HG02852 (cell line): ENCODE measurements at regions not wholly inside any gene's neighbourhood (a gene's known extent, or its start where the extent isn't known, plus 50 kb on each side); places are given as distances from the start of the nearest gene placed in this dataset.

Experiments
- ATAC-seq: cut with Tn5 transposase; IDR thresholded peaks from one replicate; pipeline ENCODE4 v1.9.1; 2021; ENCODE audit warnings: mild to moderate bottlenecking, moderate library complexity; ENCODE audit not compliant: unreplicated experiment

DNA sequence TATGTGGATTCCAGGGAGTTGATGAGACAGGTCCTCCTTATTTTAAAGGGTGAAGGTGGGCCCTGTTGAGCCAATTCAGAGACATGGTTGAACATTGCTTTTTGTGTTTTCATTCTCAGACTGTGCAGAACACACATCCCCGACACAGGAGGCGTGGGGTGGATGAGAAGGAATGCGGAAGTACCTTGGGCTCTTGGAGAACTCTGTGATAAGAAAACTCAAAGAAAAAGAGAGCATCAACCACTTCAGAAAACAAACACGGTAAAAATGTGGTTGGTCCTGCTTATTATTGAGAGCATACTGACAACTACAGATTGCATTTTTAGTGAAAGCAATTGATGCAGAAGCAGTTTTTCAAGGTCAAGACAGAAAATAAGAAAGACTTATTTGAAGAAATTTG is 659.8 kb downstream of the IRX1 start:
- ATAC-seq, result no peak

DNA sequence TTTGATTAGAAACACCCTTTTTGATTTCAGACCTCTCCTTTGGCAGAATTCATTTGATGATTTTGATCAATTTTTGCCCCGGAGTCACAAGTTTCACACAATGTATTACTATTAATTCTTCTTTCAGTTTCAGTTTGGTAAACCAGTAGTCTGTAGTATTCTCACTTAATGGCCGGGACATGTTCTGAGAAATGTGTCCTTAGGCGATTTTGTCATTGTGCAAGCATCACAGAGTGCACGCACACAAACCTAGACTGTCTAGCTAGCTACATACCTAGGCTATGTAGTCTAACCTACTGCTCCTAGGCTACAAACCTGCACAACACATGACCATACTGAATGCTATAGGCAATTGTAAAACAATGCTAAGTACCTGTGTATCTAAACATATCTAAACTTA is 662.5 kb downstream of the IRX1 start:
- ATAC-seq, result no peak

DNA sequence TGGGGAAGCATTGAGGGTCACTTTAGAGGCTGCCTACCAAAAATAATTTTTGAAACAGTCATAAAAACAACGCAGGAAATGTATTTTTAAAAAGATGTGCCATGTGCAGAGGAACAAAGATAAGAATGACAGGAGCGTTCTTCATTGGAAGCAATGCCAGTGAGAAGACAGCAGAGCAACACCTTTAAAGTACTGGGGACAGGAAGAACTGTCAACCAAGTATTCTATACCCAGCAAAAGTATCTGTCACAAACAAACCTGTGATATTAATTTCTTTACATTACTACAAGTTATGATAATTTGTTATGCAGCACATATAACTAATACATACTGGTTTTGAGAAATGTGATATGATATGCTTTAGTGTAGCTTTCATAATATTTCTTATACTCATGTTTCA is 675.6 kb downstream of the IRX1 start:
- ATAC-seq, result no peak

DNA sequence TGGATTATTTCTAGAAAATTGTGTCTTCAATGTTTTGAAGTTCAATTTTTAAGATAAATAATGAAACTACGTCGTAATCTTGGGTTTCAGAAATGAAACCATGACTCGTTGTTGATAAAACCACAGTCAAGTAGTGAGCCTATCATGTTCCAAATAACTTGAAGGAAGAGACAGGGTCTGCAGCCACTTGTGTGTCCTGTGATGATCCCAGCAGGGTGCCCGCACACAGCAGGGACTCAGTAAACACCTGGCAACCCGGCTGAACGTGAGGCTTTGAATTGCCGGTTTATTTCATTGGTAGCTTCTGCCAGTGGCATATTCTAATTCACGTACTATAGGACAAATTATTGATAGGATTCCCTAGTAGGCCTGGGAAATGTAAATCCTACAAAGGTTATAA is 679.6 kb downstream of the IRX1 start:
- no peak for ATAC-seq

DNA sequence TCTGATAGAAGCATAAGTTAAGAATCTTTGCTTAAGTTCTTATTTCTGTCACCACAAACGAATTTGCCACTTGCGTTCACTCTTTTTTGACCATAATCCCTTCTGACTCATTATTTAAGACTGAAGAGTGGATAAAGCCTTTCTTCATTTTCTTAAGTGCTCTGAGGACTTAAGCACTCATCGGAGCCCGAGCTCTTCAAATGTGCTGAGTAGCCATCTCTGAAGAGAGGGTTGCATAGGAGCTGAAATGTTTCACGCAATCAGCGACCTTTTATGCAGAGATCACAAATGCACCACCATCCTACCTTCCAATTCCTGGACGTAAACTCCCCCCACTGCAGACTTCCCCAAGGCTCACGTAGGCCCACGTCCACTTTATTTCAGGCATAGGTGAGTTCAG is 699.2 kb downstream of the IRX1 start:
- no peak for ATAC-seq

DNA sequence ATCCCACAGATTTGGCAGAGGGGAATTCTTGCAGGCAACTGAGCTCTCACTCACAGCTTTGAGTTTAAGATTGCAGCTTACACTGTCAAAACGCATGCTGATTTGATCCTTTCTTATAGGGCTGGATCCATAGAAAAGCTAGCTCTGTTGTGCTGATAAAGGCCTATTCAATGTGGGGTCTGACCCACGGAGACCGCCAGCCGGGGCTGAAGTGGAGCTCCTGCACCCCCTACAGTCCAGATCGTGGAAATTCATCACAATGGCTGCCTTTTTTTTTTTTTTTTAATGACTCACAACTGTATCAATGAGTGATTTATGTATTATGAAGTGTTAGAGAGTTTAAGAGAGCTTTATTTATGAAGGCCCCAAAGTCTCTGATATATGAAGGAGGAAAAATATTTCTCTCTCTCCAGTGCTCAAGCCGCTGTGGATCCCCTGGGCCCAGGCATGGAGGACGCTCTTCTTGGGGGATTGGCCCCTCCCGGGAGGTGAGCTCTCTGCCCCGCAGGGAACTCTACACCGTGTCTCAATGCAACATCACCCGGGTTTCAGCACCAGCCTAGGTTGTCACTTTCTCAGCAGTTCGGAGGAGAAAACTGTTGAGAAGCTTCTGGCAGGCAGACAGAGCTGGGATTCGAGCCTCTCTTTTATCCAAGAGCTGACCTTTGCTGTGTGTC is 700.2 kb downstream of the IRX1 start:
- ATAC-seq, result no peak

DNA sequence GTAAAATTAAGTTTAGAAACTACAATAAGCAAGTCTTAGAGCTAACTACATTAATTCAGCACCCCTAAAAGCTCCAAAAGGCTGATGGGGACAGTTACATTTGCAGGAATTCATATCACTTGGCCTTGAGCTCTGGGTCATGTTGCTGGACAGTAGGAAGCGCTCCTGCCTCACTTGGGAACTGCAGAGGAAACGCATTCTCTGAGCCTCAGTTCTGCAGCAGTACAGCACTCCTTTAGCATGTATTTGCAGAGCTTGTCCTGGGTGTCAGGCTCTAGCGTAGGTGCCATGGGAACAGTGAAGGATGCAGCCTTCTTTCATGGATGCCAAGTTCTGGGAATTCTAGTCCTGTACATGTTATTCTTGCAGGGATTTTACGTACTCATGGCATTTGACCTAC is 710.4 kb downstream of the IRX1 start:
- ATAC-seq, result no peak

DNA sequence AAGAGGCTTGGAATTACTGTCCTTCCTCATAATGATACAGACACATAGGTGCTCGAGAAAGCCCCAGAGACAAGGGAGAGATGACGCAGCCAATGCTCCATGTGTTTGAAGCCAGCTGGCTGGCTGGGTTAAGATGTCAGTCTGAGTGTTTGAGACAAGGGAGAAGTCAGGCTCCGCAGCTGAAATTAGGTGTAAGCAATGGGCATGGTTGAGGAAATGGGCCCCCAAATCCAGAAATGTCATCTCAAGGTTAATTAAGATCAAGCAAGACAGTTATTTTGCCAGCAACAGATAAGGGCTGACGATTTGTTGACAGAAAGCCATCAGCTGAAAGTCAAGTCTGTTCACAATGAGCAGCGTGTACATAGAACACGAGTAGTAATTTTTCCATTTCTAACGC is 713.4 kb downstream of the IRX1 start:
- no peak for ATAC-seq

DNA sequence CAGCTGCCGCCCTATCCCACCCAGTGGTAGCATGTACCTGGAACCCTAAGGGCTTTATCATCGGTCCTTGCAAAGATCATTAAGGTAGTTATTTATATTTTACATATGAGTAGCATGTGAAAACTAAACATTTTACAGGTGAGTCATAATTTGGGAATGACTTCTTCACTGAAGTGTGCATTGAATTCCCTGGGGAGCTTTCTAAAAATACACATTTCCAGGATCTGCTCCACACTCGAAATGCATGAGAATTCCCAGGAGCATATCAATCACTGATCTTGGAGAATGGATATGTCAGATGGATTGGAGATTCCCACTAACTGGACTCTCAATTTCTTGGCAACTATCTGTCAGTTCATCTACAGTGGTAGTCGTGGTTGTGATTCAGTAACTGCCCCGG is 717.5 kb downstream of the IRX1 start:
- no peak for ATAC-seq

DNA sequence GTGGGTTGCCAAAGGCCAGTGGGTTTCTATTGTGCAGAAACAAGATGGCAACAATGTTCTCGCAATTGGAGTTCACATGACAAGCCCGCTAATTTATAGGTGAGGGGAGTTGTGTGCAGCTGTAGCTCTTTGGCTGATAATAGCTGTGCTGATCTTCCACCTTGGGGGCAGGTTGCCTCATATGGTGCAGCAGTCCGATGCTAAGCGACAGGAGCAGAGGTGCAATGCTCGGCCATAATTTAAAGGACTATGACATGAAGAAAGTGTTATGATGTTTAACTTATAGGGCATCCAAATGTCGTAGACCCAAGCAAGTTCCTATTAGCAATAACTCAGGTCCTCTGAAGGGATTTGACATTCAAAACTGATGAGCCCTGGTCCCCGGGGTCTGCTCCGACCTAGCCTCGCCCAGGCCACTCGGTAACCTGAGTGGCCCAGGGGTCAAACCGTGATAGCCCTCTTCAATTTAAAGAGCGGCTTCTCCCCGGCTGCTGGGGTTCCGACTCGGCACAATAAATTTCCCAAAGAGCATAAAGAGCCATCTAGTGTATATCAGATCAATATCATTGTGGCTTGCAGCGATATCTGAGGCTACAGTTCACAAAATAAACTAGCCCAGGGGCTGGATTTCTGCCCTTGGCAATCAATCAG is 724.0 kb downstream of the IRX1 start:
- no peak for ATAC-seq

DNA sequence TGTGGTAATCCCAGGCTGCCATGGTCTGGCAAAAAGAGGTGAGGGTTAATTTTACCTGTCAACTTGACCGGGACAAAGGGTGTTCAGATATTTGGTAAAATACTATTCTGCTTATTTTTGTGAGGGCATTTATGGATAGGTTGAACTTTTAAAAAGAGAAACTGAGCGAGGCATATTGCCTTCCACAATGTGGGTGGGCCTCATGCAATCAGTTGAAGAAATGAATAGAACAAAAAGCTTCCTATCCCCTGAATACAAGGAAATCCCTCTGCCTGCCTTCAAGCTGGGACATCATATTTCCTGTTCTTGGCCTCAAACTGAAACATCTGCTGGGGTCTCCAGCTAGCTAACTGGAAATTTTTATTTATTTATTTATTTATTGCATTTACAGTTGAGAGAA is 734.7 kb downstream of the IRX1 start:
- ATAC-seq, result no peak

DNA sequence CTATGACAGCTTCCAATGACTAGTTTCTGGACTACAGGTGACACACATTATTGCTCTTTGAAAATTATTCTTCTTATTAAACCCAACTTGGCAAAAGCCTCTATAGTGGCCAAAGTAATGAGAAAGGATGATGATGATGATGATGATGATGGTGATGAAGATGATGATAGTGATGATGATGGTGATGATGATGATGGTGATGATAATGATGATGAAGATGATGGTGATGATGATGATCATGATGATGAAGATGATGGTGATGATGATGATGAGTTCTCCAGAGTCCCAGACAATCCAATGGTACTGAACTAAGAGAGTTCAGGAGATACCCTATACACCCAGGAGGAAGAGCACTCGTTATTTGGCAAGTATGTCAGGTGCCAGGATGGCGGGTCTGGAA is 739.4 kb downstream of the IRX1 start:
- ATAC-seq, result no peak

DNA sequence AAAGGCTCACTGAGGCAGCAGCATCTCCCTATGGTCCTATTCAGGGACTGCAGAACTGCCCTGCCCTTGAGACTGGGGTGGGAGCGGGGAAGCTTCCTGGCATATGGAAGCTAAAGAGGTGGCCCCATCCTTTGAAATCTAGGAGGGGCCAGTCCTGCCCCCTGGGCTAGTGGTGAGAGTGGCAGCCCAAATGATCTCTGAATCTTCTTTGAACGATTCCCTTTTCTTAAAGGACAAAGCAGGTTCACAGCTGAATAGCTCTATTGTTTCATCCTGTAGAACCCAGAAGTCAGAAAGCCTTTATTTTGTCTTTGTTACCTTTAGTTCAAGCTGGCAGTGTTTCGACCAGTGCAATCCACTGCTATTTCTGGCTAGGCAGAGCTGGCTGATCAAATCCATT is 741.9 kb downstream of the IRX1 start:
- no peak for ATAC-seq

DNA sequence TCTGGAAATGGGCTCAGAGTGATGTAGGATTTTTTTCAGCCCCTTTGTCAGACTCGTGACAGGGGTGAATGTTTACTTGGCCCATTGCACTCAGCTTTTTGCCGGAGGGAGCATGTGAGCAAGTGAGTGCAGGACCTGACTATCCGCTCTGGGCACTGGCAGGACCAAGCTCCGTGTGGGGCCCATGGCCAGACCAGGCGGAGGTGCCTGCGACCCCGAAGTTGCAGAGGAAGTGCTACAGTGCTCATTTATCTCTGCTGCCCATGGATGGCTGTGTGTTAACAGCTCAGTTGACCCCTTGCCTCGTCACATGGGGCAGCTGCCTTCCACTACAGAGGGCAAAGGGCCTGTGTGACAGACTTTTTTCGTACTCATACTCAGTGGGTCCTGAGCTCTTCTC is 744.3 kb downstream of the IRX1 start:
- no peak for ATAC-seq

DNA sequence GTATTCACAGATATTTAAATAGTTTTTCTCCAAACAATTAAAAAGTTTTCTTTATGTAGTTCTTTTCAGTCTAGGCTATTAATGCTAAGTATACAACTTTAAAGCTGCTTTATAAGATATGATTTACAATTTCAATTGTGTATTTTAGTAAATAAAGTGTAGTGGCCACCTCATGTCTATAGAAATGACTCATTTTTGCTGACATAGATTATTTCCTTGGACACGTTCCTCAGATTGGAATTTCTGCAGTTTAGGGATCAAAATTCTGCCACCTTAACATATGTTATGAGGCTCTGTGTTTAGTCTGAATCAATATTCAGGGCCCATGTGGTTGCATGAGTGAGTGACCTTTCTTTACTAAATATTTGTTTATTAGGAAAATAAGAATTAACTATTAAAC is 750.2 kb downstream of the IRX1 start:
- no peak for ATAC-seq

DNA sequence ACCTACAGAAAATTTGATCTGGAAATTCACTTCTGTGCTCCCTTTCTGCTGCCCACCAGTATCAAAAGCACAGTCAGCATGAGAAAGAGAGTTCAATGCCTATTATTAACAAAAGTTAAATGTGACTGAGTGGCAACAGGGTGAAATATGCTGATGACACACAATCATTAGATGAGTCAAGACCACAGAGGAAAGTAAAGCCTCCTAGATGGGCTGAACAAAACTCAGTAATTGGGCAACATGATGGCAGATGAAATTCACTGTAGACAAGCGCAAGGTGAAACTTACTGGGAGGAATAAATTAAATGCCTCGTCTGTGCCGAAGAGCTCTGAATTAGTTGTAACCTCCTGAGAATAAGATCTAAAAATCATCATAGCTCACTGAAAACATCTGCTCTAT is 752.8 kb downstream of the IRX1 start:
- ATAC-seq, result no peak

DNA sequence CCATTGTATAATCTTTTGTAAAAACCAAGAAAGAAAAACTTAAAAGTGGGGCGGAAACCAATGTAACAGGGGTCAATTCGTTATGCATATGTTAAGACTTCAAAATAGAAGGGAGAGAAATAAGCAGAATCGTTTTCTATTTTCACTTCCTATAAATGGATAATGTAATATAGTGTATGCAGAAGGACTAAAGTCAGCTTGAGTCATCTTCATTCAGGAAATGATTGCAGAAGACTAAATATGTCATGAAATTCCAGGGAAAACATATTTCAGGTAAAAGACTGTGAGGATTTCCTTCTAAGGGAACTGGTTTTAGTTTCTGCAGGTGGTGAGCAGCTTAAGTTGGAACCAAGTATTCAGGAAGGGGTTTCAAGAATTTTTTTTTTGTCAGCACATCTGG is 753.3 kb downstream of the IRX1 start:
- ATAC-seq, result no peak

DNA sequence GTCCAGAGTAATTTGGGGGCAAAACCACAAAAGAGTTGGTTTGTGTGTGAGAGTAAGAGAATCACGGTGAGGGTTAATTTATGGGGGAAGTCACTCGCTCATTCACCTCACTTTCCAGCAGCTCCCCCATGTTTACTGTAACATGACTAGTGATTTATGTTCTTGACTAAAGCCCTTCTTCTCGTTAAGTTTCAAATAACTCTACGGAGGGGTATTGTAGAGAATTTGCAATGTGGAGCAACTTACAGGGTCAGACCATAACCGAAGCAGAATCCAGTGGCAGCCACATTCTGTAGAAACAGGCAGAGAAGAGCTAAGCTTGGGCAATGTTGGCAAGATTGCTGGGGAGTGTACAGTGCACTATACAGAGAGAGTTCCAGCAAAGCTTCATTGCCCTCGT is 760.6 kb downstream of the IRX1 start:
- ATAC-seq, result no peak

DNA sequence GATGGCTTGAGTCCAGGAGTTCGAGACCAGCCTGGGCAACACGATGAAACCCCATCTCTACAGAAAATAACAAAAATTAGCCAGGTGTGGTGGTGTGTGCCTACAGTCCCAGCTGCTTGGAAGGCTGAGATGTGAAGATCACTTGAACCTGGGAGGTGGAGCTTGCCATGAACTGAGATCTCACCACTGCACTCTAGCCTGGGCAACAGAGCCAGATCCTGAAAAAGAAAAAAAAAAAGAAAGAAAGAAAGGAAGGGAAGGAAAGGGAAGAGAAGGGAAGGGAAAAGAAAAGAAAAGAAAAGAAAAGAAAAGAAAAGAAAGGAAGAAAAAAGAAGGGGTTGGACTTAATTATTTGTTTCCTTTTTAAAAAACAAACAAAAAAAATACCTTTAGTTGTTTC is 764.2 kb downstream of the IRX1 start:
- ATAC-seq, result no peak

DNA sequence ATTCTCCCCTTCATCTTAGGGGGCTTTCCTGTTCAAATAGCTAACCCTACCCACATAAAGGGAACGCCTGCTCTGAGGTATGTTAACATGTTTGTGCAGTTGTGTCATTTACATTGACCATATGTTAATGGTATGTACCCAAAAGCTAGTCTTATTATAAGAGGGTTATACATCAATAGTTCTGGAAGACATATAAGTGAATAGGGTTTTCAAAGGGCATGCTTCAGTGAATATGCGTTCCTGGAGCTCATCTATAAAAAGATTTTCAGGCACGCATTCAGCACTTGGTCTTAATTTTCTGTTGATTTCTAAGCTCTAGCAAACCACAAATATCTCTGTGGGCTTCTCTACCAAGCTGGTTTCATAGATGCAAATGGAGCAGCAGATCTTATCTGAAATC is 766.1 kb downstream of the IRX1 start:
- no peak for ATAC-seq

DNA sequence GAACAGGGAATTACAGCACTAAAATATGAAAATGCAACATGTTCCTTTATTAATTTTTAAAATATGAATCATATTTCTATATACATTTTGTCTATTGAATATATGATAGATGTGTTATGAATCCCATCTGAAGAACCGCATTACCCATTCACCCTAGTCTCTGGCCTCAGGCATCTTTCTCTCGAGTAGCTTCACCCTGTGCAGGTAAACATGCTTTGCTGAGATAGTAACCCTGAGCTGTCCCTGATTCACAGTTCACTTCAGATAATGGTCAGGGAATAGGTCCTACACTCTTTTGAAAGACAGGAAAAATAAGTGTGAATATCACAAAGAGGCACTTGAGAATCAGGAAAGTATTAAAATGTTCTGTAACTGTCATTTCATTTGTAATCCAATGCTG is 766.8 kb downstream of the IRX1 start:
- ATAC-seq, result no peak

DNA sequence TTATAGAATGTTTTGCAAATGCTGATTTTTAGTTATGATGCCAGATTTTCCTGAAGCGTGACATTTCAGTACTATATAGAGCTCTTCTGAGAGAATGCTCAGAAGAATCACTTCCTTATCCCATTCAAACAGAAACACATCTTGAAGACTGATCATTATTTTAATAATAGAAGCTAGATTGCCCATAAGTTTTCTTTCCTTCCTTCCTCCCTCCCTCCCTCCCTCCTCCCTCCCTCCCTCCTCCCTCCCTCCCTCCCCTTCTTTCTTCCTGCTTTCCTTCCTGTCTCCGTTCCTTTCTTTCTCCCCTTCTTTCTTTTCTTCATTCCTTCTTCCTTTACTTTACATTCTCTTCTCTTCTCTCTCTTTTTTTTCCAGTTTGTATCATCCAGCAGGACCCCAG is 767.4 kb downstream of the IRX1 start:
- no peak for ATAC-seq

DNA sequence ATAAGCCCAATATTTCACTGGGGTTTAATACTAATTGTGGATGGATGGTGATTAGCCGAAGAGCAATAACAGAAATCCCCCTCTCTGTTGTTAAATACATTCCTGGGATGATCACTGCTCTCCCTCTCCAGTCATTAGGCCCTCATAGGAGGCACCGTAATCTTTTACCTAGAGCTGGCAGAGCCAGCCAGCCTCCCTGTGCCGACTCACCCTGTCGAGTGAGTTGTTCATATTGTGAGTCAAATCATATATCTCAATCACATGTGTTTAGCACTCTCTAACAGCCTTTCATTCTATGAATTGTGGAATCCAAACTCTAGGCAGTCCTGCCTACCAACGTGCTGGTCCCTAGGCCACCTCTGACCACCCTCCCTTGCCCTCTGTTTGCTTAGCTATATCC is 771.0 kb downstream of the IRX1 start:
- ATAC-seq, result no peak
